SU-DHL-6 (cell line): ENCODE measurements at regions not wholly inside any gene's neighbourhood (a gene's known extent, or its start where the extent isn't known, plus 50 kb on each side); places are given as distances from the start of the nearest gene placed in this dataset.

ENCODE experiments used
- EZH2phosphoT487 ChIP-seq: fragments of 200-600 bp; sonication (generic), shearing (Covaris generic); conservative IDR thresholded peaks from 2 replicates; pipeline ENCODE4 v1.6.1; 2018; ENCODE audit warnings: mild to moderate bottlenecking, antibody characterized with exemption, low read length, moderate library complexity, mixed read lengths
- TF ChIP-seq, protein P1 (sequence below): fragments of 200-600 bp; sonication (generic); IDR thresholded peaks from one replicate; pipeline ENCODE4 v1.5.1; 2017; ENCODE audit warnings: antibody characterized with exemption, mild to moderate bottlenecking, low read length, moderate library complexity; ENCODE audit not compliant: insufficient read depth, poor library complexity, severe bottlenecking

GRCh38 chr10:78871796-78872195 lies 197.0 kb upstream of the ZMIZ1 start:
- TF ChIP-seq, protein P1, sequence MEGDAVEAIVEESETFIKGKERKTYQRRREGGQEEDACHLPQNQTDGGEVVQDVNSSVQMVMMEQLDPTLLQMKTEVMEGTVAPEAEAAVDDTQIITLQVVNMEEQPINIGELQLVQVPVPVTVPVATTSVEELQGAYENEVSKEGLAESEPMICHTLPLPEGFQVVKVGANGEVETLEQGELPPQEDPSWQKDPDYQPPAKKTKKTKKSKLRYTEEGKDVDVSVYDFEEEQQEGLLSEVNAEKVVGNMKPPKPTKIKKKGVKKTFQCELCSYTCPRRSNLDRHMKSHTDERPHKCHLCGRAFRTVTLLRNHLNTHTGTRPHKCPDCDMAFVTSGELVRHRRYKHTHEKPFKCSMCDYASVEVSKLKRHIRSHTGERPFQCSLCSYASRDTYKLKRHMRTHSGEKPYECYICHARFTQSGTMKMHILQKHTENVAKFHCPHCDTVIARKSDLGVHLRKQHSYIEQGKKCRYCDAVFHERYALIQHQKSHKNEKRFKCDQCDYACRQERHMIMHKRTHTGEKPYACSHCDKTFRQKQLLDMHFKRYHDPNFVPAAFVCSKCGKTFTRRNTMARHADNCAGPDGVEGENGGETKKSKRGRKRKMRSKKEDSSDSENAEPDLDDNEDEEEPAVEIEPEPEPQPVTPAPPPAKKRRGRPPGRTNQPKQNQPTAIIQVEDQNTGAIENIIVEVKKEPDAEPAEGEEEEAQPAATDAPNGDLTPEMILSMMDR: no peak
- TF ChIP-seq EZH2phosphoT487: no peak
